IMR-90 (cell line): ENCODE measurements at regions not wholly inside any gene's neighbourhood (a gene's known extent, or its start where the extent isn't known, plus 50 kb on each side); places are given as distances from the start of the nearest gene placed in this dataset.
A peak's percentile ranks its signal among the peaks of the same experiment; 100 is the strongest.

Experiments
- ATAC-seq: fragments of 200-7000 bp; cut with Tn5 transposase; 2 replicates; pipeline ENCODE4 v1.9.1; 2020; ENCODE audit warnings: low read depth, mild to moderate bottlenecking, moderate library complexity
- BruUV-seq: library from RNA; stranded (reverse); fragments of 400-500 nt; replicated peaks from 2 replicates; lab custom pipeline; 2021; lab: Mats Ljungman, UMichigan
- CTCF ChIA-PET: fragments of 300-600 bp; formaldehyde crosslinking; extraction: SDS; loops from one replicate; lab custom pipeline; 2021; ENCODE audit warnings: antibody characterized with exemption; lab: Yijun Ruan, JAX
- POLR2A ChIA-PET: fragments of 300-600 bp; sonication (Branson Sonifier 250); formaldehyde crosslinking; loops from one replicate; lab custom pipeline; 2022; ENCODE audit warnings: antibody characterized with exemption; ENCODE audit not compliant: unreplicated experiment; lab: Charles Lee
- DNase-seq: peaks from one replicate; pipeline ENCODE4 v3.0.0; 2013
- H2AFZ ChIP-seq: replicated peaks from 2 replicates; pipeline ENCODE3; 2013; ENCODE audit warnings: low read length, mild to moderate bottlenecking; ENCODE audit not compliant: poor library complexity
- H2AK5ac ChIP-seq: 2 replicates; pipeline ENCODE4 v1.6.1; 2013; ENCODE audit warnings: low read depth, low read length, inconsistent platforms
- H2AK9ac ChIP-seq: replicated peaks from 2 replicates; pipeline ENCODE3; 2013; ENCODE audit warnings: mild to moderate bottlenecking, low read depth, low read length, moderate library complexity; ENCODE audit not compliant: poor library complexity
- H2BK120ac ChIP-seq: 2 replicates; pipeline ENCODE4 v1.6.1; 2013; ENCODE audit warnings: low read depth, low read length, inconsistent platforms
- H2BK15ac ChIP-seq: 3 replicates; pipeline ENCODE4 v1.6.1; 2013; ENCODE audit warnings: low read depth, low read length, inconsistent platforms
- H2BK20ac ChIP-seq: 2 replicates; pipeline ENCODE4 v1.6.1; 2013; ENCODE audit warnings: low read depth, mild to moderate bottlenecking, inconsistent platforms, low read length, moderate library complexity
- H2BK5ac ChIP-seq: 2 replicates; pipeline ENCODE4 v1.6.1; 2013; ENCODE audit warnings: mild to moderate bottlenecking, low read depth, low read length, inconsistent platforms; ENCODE audit not compliant: poor library complexity, severe bottlenecking
- H3K14ac ChIP-seq: replicated peaks from 2 replicates; pipeline ENCODE4 v1.6.1; 2013; ENCODE audit warnings: low read depth, low read length, inconsistent platforms
- H3K18ac ChIP-seq: 2 replicates; pipeline ENCODE4 v1.6.1; 2013; ENCODE audit warnings: low read depth, low read length, control low read depth
- H3K23ac ChIP-seq: 2 replicates; pipeline ENCODE4 v1.6.1; 2013; ENCODE audit warnings: low read depth, low read length, inconsistent platforms
- H3K27ac ChIP-seq: 2 replicates; pipeline ENCODE4 v1.5.1; 2013; ENCODE audit warnings: mild to moderate bottlenecking, control low read depth, low read length; ENCODE audit not compliant: insufficient read depth
- H3K27me3 ChIP-seq: 2 replicates; pipeline ENCODE4 v1.6.1; 2013; ENCODE audit warnings: low read length; ENCODE audit not compliant: control insufficient read depth, insufficient read depth
- H3K36me3 ChIP-seq: 2 replicates; pipeline ENCODE4 v1.6.1; 2013; ENCODE audit warnings: low read length, mixed read lengths; ENCODE audit not compliant: control insufficient read depth, insufficient read depth
- H3K4ac ChIP-seq: 2 replicates; pipeline ENCODE4 v1.6.1; 2013; ENCODE audit warnings: low read depth, low read length, inconsistent platforms
- H3K4me1 ChIP-seq: 2 replicates; pipeline ENCODE4 v1.6.1; 2013; ENCODE audit warnings: low read length, mixed read lengths; ENCODE audit not compliant: control insufficient read depth, insufficient read depth
- H3K4me2 ChIP-seq: 2 replicates; pipeline ENCODE4 v1.6.1; 2013; ENCODE audit warnings: low read depth, mild to moderate bottlenecking, control low read depth, low read length, moderate library complexity
- H3K4me3 ChIP-seq: 2 replicates; pipeline ENCODE4 v1.5.1; 2013; ENCODE audit warnings: low read depth, mild to moderate bottlenecking, control low read depth, low read length, moderate library complexity; ENCODE audit not compliant: insufficient read depth
- H3K56ac ChIP-seq: 2 replicates; pipeline ENCODE4 v1.6.1; 2013; ENCODE audit warnings: low read length, inconsistent platforms; ENCODE audit not compliant: insufficient read depth; ENCODE audit errors: extremely low read depth
- H3K79me1 ChIP-seq, 2 experiments: 2 replicates each; pipeline ENCODE4 v1.6.1; 2013; ENCODE audit warnings: low read length in 2 of 2, inconsistent platforms in 1 of 2, low read depth in 1 of 2
- H3K9ac ChIP-seq: 2 replicates; pipeline ENCODE4 v1.6.1; 2013; ENCODE audit warnings: low read depth, low read length, control low read depth
- H3K9me1 ChIP-seq: 2 replicates; pipeline ENCODE4 v1.6.1; 2013; ENCODE audit warnings: low read length, inconsistent platforms; ENCODE audit not compliant: insufficient read depth
- H3K9me3 ChIP-seq: 2 replicates; pipeline ENCODE4 v1.6.1; 2013; ENCODE audit warnings: low read length; ENCODE audit not compliant: control insufficient read depth, insufficient read depth
- H4K20me1 ChIP-seq: 2 replicates; pipeline ENCODE4 v1.6.1; 2013; ENCODE audit warnings: low read length, inconsistent platforms; ENCODE audit not compliant: insufficient read depth
- H4K5ac ChIP-seq: 2 replicates; pipeline ENCODE4 v1.6.1; 2013; ENCODE audit warnings: mild to moderate bottlenecking, low read depth, low read length, control low read depth
- H4K8ac ChIP-seq, 2 experiments: 2 replicates each; pipeline ENCODE4 v1.6.1; 2013; ENCODE audit warnings: low read depth in 2 of 2, low read length in 2 of 2, control low read depth in 1 of 2, inconsistent platforms in 1 of 2
- H4K91ac ChIP-seq: 2 replicates; pipeline ENCODE4 v1.6.1; 2013; ENCODE audit warnings: low read depth, low read length, inconsistent platforms; ENCODE audit not compliant: insufficient read depth
- BHLHE40 ChIP-seq: fragments of 150-350 bp; IDR thresholded peaks from 2 replicates; pipeline ENCODE4 v1.6.1; 2016; ENCODE audit warnings: mild to moderate bottlenecking, low read depth, low read length
- FOS ChIP-seq: fragments of 150-350 bp; IDR thresholded peaks from 2 replicates; pipeline ENCODE4 v1.6.1; 2016; ENCODE audit warnings: low read depth, low read length
- RCOR1 ChIP-seq: IDR thresholded peaks from 2 replicates; pipeline ENCODE4 v1.6.1; 2012; ENCODE audit warnings: mild to moderate bottlenecking, low read length, improper control_type of control experiment; ENCODE audit not compliant: insufficient replicate concordance
- WGBS, 2 experiments: methylation state at CpG; one replicate each; pipeline versions ENCODE4 v1.1.5 to v1.1.7; 2013; ENCODE audit warnings: missing lambda C conversion rate in 2 of 2; ENCODE audit not compliant: insufficient read length in 1 of 2; ENCODE audit errors: extremely low coverage in 2 of 2; 5-methylcytosine and 5-hydroxymethylcytosine counted together
- dilution Hi-C: fragments of 300-500 bp; cut with HindIII; formaldehyde crosslinking; loops from one replicate; pipeline ENCODE4 v1.14.3; 2018; ENCODE audit warnings: low sequenced_read_pairs; ENCODE audit not compliant: unreplicated experiment
- in situ Hi-C: fragments of 300-500 bp; cut with MboI; formaldehyde crosslinking; loops from 3 replicates; pipeline ENCODE4 v1.14.3; 2019; ENCODE audit warnings: low sequenced_read_pairs, inconsistent platforms, mixed read lengths
- intact Hi-C: fragments of 100-400 bp; cut with micrococcal nuclease; formaldehyde crosslinking; loops from 2 replicates; pipeline ENCODE4 v1.10.0; 2022
- TF ChIP-seq, protein P1 (sequence below): fragments of 150-350 bp; IDR thresholded peaks from 2 replicates; pipeline ENCODE4 v1.6.1; 2016; ENCODE audit warnings: low read depth, mild to moderate bottlenecking, low read length, moderate library complexity, borderline replicate concordance
- TF ChIP-seq, protein P2 (sequence below): conservative IDR thresholded peaks from 2 replicates; pipeline ENCODE4 v1.5.1; 2012; ENCODE audit warnings: mild to moderate bottlenecking, low read depth, low read length, improper control_type of control experiment

DNA sequence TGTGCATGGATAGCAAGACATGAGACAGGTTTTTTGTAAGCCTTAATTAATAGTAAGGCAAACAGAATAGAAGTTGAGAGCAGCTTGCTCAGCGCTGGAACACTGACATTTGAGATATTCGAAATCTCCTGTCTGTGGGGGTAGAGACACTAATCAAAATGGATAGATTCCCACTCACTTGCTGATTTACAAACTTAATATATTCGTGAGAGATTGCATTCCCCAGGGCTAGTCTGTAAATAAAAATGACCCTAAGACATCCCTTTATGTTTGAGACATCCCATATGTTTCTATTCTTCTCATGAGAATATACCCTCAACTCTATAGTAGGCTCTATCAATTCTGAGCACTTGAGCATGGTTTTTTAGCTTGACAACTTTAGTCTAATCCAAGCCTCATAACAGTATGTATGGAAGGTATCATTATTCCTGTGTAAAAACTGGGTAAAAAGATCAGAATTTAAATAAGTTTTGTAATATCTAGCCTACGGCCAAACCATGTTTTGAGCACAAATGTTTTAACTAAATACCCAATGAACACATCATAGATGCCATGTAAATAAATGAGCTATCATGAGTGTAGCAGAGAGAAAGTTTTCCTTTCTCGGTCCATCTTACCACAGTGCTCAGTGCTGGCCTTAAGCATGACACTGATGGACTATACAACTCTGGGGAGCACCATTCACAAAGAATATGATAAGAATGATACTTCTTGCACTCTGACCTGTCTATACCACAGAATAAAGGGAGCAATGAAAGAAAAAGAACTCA is 609.2 kb downstream of the PSAT1 start:
- Histone ChIP-seq H2AK9ac (no peak overlapping the region), H3K27me3 (no peaks in the 10 kb centered on the region), H2BK5ac (peak overlapping the region; percentile 70), H4K5ac (peak overlapping the region; percentile 61; the same call in 1 of the 2 replicates), H3K9me1 (no peaks in the 10 kb centered on the region), H3K23ac (peak overlapping the region; percentile 4; the same call in 1 of the 2 replicates), H3K36me3 (no peaks in the 10 kb centered on the region), H3K14ac (0 out of 2 replicates have a peak overlapping the region, but pooled peaks have one; percentile 36), H2AFZ (no peak overlapping the region), H3K27ac (no peak overlapping the region), H3K4me2 (peak overlapping the region; percentile 59; the same call in 1 of the 2 replicates), H4K20me1 (no peaks in the 10 kb centered on the region), H2BK120ac (peak overlapping the region; percentile 66), H3K4ac (peak overlapping the region; percentile 28; the same call in 1 of the 2 replicates), H3K4me1 (peaks cover 4% of the 10 kb centered on the region; the same call in 1 of the 2 replicates), H3K9ac (no peak overlapping the region), H3K18ac (peak overlapping the region; percentile 97; the same call in 1 of the 2 replicates), H2AK5ac (no peak overlapping the region), H4K8ac (peak overlapping the region in 1 of 2 experiments; percentile 8; a peak in 1 of 4 replicates), H2BK15ac (peak overlapping the region; percentile 40; the same call in 1 of the 3 replicates), H4K91ac (peak overlapping the region; percentile 26; the same call in 1 of the 2 replicates), H2BK20ac (peak overlapping the region; percentile 84; the same call in 1 of the 2 replicates), H3K4me3 (no peak overlapping the region), H3K9me3 (peaks cover 5% of the 10 kb centered on the region), H3K79me1 (no peaks in the 10 kb centered on the region), H3K56ac (no peak overlapping the region; the same call in 1 of the 2 replicates)
- ChIA-PET POLR2A (no interaction called here), CTCF (interaction anchor here (0.8 kb wide), 1 partner anchor 32 kb away, joined by 3 read pairs; no protein-coding TSS in a partner anchor)
- dilution Hi-C loops: no loop called here
- no CpG with 5 or more reads among the region's 5 CpGs for WGBS, 2 experiments
- TF ChIP-seq, protein P1, sequence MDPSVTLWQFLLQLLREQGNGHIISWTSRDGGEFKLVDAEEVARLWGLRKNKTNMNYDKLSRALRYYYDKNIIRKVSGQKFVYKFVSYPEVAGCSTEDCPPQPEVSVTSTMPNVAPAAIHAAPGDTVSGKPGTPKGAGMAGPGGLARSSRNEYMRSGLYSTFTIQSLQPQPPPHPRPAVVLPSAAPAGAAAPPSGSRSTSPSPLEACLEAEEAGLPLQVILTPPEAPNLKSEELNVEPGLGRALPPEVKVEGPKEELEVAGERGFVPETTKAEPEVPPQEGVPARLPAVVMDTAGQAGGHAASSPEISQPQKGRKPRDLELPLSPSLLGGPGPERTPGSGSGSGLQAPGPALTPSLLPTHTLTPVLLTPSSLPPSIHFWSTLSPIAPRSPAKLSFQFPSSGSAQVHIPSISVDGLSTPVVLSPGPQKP: no peak
- TF ChIP-seq RCOR1 (no peak), BHLHE40 (no peak), FOS (no peak)
- TF ChIP-seq, protein P2, sequence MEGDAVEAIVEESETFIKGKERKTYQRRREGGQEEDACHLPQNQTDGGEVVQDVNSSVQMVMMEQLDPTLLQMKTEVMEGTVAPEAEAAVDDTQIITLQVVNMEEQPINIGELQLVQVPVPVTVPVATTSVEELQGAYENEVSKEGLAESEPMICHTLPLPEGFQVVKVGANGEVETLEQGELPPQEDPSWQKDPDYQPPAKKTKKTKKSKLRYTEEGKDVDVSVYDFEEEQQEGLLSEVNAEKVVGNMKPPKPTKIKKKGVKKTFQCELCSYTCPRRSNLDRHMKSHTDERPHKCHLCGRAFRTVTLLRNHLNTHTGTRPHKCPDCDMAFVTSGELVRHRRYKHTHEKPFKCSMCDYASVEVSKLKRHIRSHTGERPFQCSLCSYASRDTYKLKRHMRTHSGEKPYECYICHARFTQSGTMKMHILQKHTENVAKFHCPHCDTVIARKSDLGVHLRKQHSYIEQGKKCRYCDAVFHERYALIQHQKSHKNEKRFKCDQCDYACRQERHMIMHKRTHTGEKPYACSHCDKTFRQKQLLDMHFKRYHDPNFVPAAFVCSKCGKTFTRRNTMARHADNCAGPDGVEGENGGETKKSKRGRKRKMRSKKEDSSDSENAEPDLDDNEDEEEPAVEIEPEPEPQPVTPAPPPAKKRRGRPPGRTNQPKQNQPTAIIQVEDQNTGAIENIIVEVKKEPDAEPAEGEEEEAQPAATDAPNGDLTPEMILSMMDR: no peak
- in situ Hi-C loops: no loop called here
- peak; percentile 89 for ATAC-seq
- peak; percentile 66 for DNase-seq
- intact Hi-C loops: no loop called here
- BruUV-seq: no TSS peak
